Mesothelial cell of epicardium (in vitro differentiated cells): ENCODE measurements at regions not wholly inside any gene's neighbourhood (a gene's known extent, or its start where the extent isn't known, plus 50 kb on each side); places are given as distances from the start of the nearest gene placed in this dataset.

Experiments used
- DNase-seq, 2 experiments: peaks; one replicate each; pipeline ENCODE4 v3.0.0; 2021; ENCODE audit warnings: low spot score in 2 of 2; ENCODE audit not compliant: unreplicated experiment in 2 of 2
- H3K27ac Mint-ChIP-seq: 2 replicates; pipeline ENCODE4 v1.8.0; 2021; ENCODE audit warnings: mixed read lengths
- H3K27me3 Mint-ChIP-seq: 2 replicates; pipeline ENCODE4 v1.8.0; 2021; ENCODE audit warnings: low read depth, mixed read lengths
- H3K36me3 Mint-ChIP-seq: 2 replicates; pipeline ENCODE4 v1.8.0; 2021; ENCODE audit warnings: mixed read lengths
- H3K4me1 Mint-ChIP-seq: 2 replicates; pipeline ENCODE4 v1.8.0; 2021; ENCODE audit warnings: mixed read lengths
- H3K4me3 Mint-ChIP-seq: 2 replicates; pipeline ENCODE4 v1.8.0; 2021; ENCODE audit warnings: mild to moderate bottlenecking, moderate library complexity, mixed read lengths
- H3K9me3 Mint-ChIP-seq: 2 replicates; pipeline ENCODE4 v1.8.0; 2021; ENCODE audit warnings: mixed read lengths
- TF ChIP-seq, protein P1 (sequence below): fragments of 200-600 bp; sonication (generic); IDR thresholded peaks from one replicate; pipeline ENCODE4 v1.5.0; 2021; ENCODE audit warnings: antibody characterized with exemption; ENCODE audit not compliant: unreplicated experiment

DNA sequence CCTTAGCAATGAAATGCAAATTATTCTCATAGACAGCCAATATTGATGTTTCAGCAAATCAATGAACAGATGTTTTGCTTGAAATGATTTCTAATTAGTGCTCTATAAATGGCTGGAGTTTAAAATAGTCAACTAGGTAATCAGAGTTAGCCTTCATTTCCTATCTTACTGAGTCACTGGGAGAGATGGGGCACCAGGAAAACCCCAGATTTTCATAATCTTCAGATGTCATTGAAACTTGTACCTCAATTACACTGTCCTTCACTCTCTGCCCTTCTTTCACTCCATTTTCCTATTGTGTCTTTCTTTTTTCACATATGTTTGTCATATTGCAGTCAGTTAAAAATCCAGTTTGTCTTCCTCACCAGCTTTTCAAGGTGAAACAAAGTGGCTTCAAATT is 92.7 kb downstream of the C12orf75 start:
- Mint-ChIP-seq H3K36me3 (no peaks in the 10 kb centered on the region), H3K4me3 (no peak overlapping the region), H3K4me1 (peaks cover 27% of the 10 kb centered on the region), H3K27me3 (no peaks in the 10 kb centered on the region), H3K9me3 (no peaks in the 10 kb centered on the region), H3K27ac (no peak overlapping the region)
- TF ChIP-seq, protein P1, sequence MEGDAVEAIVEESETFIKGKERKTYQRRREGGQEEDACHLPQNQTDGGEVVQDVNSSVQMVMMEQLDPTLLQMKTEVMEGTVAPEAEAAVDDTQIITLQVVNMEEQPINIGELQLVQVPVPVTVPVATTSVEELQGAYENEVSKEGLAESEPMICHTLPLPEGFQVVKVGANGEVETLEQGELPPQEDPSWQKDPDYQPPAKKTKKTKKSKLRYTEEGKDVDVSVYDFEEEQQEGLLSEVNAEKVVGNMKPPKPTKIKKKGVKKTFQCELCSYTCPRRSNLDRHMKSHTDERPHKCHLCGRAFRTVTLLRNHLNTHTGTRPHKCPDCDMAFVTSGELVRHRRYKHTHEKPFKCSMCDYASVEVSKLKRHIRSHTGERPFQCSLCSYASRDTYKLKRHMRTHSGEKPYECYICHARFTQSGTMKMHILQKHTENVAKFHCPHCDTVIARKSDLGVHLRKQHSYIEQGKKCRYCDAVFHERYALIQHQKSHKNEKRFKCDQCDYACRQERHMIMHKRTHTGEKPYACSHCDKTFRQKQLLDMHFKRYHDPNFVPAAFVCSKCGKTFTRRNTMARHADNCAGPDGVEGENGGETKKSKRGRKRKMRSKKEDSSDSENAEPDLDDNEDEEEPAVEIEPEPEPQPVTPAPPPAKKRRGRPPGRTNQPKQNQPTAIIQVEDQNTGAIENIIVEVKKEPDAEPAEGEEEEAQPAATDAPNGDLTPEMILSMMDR: no peak
- DNase-seq: no peak

DNA sequence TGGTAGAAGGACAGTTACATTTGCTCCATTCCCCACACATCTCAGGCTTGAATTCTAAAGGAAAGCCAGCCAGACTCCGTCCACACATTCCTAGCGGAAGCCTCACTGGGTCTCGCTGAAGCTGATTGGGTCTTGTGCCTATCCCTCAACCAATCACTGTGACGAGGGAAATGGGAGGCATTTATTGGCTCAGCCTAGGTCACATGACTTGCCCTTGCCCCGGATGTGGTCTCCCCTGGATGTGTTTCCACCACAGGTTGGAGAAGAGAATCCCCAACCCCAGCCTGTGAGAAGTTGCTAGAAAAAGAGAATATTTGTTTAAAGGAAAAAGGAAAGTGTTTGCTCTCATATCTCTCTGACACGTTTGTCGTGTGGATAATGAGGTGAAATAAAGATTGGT is 93.4 kb downstream of the C12orf75 start:
- Mint-ChIP-seq H3K27ac (no peak overlapping the region), H3K9me3 (no peaks in the 10 kb centered on the region), H3K36me3 (no peaks in the 10 kb centered on the region), H3K4me3 (no peak overlapping the region), H3K4me1 (peaks cover 20% of the 10 kb centered on the region), H3K27me3 (no peaks in the 10 kb centered on the region)
- no peak for DNase-seq
- TF ChIP-seq, protein P1: no peak

GRCh38 chr12:105425254-105426174 is 95.0 kb downstream of the C12orf75 start:
- DNase-seq: no peak
- no peaks in the 10 kb centered on the region for H3K9me3 Mint-ChIP-seq
- H3K4me3 Mint-ChIP-seq: no peak overlapping the region
- H3K36me3 Mint-ChIP-seq: no peaks in the 10 kb centered on the region
- H3K27me3 Mint-ChIP-seq: no peaks in the 10 kb centered on the region
- TF ChIP-seq, protein P1: no peak
- H3K27ac Mint-ChIP-seq: no peak overlapping the region
- peaks cover 15% of the 10 kb centered on the region for H3K4me1 Mint-ChIP-seq

DNA sequence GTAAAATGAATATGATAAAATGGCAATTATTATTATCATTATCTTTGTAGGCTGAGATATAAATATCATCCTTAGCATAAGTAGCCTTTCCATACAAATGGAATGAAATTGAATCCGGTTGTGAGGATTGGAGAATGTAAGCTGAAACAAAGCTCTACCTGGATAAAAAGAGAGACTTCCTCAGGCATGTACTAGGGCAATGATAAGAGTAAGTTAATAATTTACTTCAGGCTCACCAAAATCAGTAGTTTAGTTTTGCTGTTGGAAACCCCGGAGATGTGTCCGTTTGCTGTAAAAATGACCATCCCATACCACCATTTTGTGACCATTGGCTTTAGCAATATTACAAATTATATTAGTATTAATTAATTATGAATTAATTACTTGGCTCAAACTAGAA is 96.3 kb downstream of the C12orf75 start:
- Mint-ChIP-seq H3K27me3 (no peaks in the 10 kb centered on the region), H3K4me3 (no peak overlapping the region), H3K27ac (no peak overlapping the region), H3K9me3 (no peaks in the 10 kb centered on the region), H3K4me1 (peaks cover 15% of the 10 kb centered on the region), H3K36me3 (no peaks in the 10 kb centered on the region)
- DNase-seq: no peak
- TF ChIP-seq, protein P1: no peak

DNA sequence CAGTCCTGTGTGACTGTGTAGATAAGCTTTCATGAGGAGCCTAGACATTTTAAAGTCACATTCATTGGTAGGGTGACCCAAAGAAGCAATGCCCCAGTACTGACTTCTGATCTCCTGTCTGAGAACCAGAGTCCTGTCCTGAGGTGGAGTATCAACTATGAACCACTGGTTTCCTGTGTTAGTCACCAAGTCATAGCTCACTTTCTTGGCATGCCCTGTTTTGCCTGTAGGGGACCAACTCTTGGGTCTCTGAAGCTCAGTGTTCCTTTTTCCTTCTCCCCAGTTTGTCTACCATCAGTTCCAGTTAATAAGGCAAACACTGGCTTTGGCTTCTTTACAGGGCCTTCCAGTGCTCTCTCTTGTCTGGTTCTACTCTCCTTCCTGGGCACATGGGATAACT is 97.4 kb downstream of the C12orf75 start:
- peaks cover 16% of the 10 kb centered on the region for H3K4me1 Mint-ChIP-seq
- H3K27me3 Mint-ChIP-seq: no peaks in the 10 kb centered on the region
- TF ChIP-seq, protein P1: no peak
- DNase-seq: no peak
- no peaks in the 10 kb centered on the region for H3K36me3 Mint-ChIP-seq
- H3K9me3 Mint-ChIP-seq: no peaks in the 10 kb centered on the region
- no peak overlapping the region for H3K27ac Mint-ChIP-seq
- H3K4me3 Mint-ChIP-seq: no peak overlapping the region
